Natural killer cell (primary cell): ENCODE measurements at regions not wholly inside any gene's neighbourhood (a gene's known extent, or its start where the extent isn't known, plus 50 kb on each side); places are given as distances from the start of the nearest gene placed in this dataset.

Experiments used
- ATAC-seq, 3 donors: fragments of 150-1000 bp in 2 of 3; fragments of 200-7000 bp in 1 of 3; cut with Tn5 transposase; 1 replicate in 1 of 3; 2 replicates in 2 of 3; pipeline ENCODE4 v1.10.0; 2021; ENCODE audit warnings: mild to moderate bottlenecking in 2 of 3, moderate library complexity in 2 of 3
- DNase-seq, 2 donors: peaks; one replicate each; pipeline versions ENCODE4 v3.0.0 to v3.0.0-alpha.2; 2013 to 2021; ENCODE audit warnings: mixed read lengths in 1 of 2
- H3K27ac ChIP-seq: one replicate; pipeline ENCODE4 v1.5.1; 2013; ENCODE audit warnings: mild to moderate bottlenecking, low read length
- H3K27me3 ChIP-seq: one replicate; pipeline ENCODE4 v1.6.1; 2013; ENCODE audit warnings: low read length; ENCODE audit not compliant: control insufficient read depth, insufficient read depth
- H3K36me3 ChIP-seq: one replicate; pipeline ENCODE4 v1.6.1; 2013; ENCODE audit warnings: low read length; ENCODE audit not compliant: control insufficient read depth, insufficient read depth
- H3K4me1 ChIP-seq: one replicate; pipeline ENCODE4 v1.6.1; 2013; ENCODE audit warnings: low read length; ENCODE audit not compliant: control insufficient read depth, insufficient read depth
- H3K4me3 ChIP-seq: one replicate; pipeline ENCODE4 v1.5.1; 2013; ENCODE audit warnings: low read length
- H3K9me3 ChIP-seq: one replicate; pipeline ENCODE4 v1.6.1; 2013; ENCODE audit warnings: low read length; ENCODE audit not compliant: control insufficient read depth, insufficient read depth
- H3K27ac Mint-ChIP-seq, 2 donors: one replicate each; pipeline ENCODE4 v1.8.0; 2022; ENCODE audit warnings: mild to moderate bottlenecking in 2 of 2, mixed read lengths in 2 of 2, moderate library complexity in 1 of 2
- H3K27me3 Mint-ChIP-seq, 2 donors: one replicate each; pipeline ENCODE4 v1.8.0; 2022; ENCODE audit warnings: low read depth in 2 of 2, mixed read lengths in 2 of 2
- H3K36me3 Mint-ChIP-seq: one replicate; pipeline ENCODE4 v1.8.0; 2022; ENCODE audit warnings: mixed read lengths
- H3K4me1 Mint-ChIP-seq, 2 donors: one replicate each; pipeline ENCODE4 v1.8.0; 2022; ENCODE audit warnings: mixed read lengths in 2 of 2
- H3K4me3 Mint-ChIP-seq: one replicate; pipeline ENCODE4 v1.8.0; 2022; ENCODE audit warnings: mild to moderate bottlenecking, moderate library complexity, mixed read lengths
- H3K9me3 Mint-ChIP-seq, 2 donors: one replicate each; pipeline ENCODE4 v1.8.0; 2022; ENCODE audit warnings: mixed read lengths in 2 of 2
- WGBS: methylation state at CpG from one replicate; pipeline ENCODE4 v1.1.7; 2013; ENCODE audit warnings: missing lambda C conversion rate; ENCODE audit not compliant: insufficient coverage; 5-methylcytosine and 5-hydroxymethylcytosine counted together
- intact Hi-C: fragments of 100-400 bp; cut with micrococcal nuclease; formaldehyde crosslinking; loops from one replicate; pipeline ENCODE4 v1.14.2; 2022
- TF ChIP-seq, protein P1 (sequence below): fragments of 200-600 bp; IDR thresholded peaks from one replicate; pipeline ENCODE4 v1.8.0; 2022; ENCODE audit warnings: antibody characterized with exemption

DNA sequence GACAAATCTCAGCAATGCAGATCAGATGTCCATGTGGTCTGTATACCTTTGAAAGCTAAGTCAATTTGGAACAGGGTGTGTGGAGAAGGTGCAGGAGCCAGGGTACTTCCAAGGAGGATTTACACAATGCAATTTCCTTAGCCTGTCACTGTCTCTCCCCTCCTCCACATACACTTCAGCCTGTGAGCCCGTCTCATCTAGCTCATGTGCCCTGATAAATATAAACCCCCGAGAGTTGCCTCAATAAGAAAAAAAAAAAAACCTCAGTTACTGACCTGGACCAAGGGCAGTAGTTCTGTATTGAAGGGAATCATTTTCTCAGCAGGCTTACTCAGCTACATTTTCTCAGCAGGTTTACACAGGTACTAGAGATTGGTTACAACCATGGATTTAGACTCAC, 132.1 kb upstream of the PELI2 start:
- TF ChIP-seq, protein P1, sequence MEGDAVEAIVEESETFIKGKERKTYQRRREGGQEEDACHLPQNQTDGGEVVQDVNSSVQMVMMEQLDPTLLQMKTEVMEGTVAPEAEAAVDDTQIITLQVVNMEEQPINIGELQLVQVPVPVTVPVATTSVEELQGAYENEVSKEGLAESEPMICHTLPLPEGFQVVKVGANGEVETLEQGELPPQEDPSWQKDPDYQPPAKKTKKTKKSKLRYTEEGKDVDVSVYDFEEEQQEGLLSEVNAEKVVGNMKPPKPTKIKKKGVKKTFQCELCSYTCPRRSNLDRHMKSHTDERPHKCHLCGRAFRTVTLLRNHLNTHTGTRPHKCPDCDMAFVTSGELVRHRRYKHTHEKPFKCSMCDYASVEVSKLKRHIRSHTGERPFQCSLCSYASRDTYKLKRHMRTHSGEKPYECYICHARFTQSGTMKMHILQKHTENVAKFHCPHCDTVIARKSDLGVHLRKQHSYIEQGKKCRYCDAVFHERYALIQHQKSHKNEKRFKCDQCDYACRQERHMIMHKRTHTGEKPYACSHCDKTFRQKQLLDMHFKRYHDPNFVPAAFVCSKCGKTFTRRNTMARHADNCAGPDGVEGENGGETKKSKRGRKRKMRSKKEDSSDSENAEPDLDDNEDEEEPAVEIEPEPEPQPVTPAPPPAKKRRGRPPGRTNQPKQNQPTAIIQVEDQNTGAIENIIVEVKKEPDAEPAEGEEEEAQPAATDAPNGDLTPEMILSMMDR, result no peak
- intact Hi-C loops, result no loop called here
- Histone ChIP-seq H3K27me3 (no peaks in the 10 kb centered on the region), H3K36me3 (no peaks in the 10 kb centered on the region), H3K4me3 (no peak overlapping the region), H3K4me1 (no peaks in the 10 kb centered on the region), H3K9me3 (no peaks in the 10 kb centered on the region), H3K27ac (no peak overlapping the region)
- Mint-ChIP-seq H3K27me3 (peaks cover 14 to 16% of the 10 kb centered on the region in 2 donors), H3K4me3 (no peak overlapping the region), H3K9me3 (no peaks in the 10 kb centered on the region), H3K4me1 (no peaks in the 10 kb centered on the region), H3K27ac (no peak overlapping the region), H3K36me3 (no peaks in the 10 kb centered on the region)
- ATAC-seq, result no peak
- DNase-seq, result no peak
- WGBS, result 75% methylated on average over 1 of the region's 2 CpGs

DNA sequence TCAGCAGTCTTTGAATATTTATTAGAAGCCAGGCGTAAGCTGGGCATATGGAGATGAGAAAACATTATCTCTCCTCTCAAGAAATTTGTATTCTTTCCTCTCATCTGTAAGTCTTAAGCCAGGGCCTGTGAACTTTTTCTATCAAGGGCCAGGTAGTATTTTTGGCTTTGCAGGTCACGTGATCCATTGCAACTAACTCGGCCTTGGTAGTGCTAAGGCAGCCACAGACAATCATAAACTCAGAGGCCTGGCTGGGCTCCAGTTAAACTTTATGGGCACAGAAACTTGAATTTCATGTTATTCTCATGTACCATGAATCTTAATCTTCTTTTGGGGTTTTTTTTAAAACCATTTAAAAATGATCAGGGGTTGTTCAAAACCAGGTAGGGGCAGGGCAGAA, 117.4 kb upstream of the PELI2 start:
- Histone ChIP-seq H3K27me3 (peaks cover 5% of the 10 kb centered on the region), H3K4me1 (peaks cover 33% of the 10 kb centered on the region), H3K27ac (no peak overlapping the region), H3K36me3 (no peaks in the 10 kb centered on the region), H3K9me3 (no peaks in the 10 kb centered on the region), H3K4me3 (no peak overlapping the region)
- TF ChIP-seq, protein P1, result no peak
- intact Hi-C loops, result no loop called here
- H3K9me3 Mint-ChIP-seq, result no peaks in the 10 kb centered on the region
- no peak overlapping the region for H3K27ac Mint-ChIP-seq
- 81% methylated on average over 2 of the region's 3 CpGs for WGBS
- peaks cover 25 to 32% of the 10 kb centered on the region in 2 donors for H3K27me3 Mint-ChIP-seq
- ATAC-seq (no peak), DNase-seq (no peak)
- peaks cover 32 to 39% of the 10 kb centered on the region in 2 donors for H3K4me1 Mint-ChIP-seq
- no peaks in the 10 kb centered on the region for H3K36me3 Mint-ChIP-seq
- H3K4me3 Mint-ChIP-seq, result no peak overlapping the region

DNA sequence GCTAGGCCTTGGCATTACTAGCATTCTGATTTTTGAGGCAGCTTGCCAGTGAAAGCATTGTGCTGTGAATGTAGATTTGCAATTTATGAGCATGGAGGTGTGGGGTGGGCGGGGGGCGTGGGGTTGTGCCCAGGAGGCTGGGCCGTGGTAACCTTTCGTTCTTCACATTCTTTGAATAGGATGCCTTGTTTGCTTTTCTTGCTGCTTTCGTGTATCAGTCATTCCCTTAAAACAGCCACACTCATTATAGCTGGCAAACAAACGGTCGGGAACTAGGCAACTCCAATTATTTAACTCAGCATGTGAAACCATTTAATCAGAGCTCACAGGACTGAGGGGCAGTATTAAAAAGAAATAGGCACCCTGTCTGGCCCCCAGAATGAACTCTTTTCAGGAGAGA, 115.9 kb upstream of the PELI2 start:
- H3K4me3 Mint-ChIP-seq, result peak overlapping the region; percentile 72
- ATAC-seq (no peak), DNase-seq (no peak)
- no peaks in the 10 kb centered on the region for H3K36me3 Mint-ChIP-seq
- Histone ChIP-seq H3K4me1 (peaks cover 33% of the 10 kb centered on the region), H3K27me3 (peaks cover 5% of the 10 kb centered on the region), H3K27ac (no peak overlapping the region), H3K4me3 (no peak overlapping the region), H3K36me3 (no peaks in the 10 kb centered on the region), H3K9me3 (no peaks in the 10 kb centered on the region)
- 91% methylated on average over 7 of the region's 7 CpGs for WGBS
- H3K27me3 Mint-ChIP-seq, result peaks cover 17 to 26% of the 10 kb centered on the region in 2 donors
- TF ChIP-seq, protein P1, result no peak
- intact Hi-C loops, result no loop called here
- H3K27ac Mint-ChIP-seq, result peak overlapping the region in 1 of 2 donors; percentile 51
- H3K9me3 Mint-ChIP-seq, result no peaks in the 10 kb centered on the region
- H3K4me1 Mint-ChIP-seq, result peaks cover 35 to 39% of the 10 kb centered on the region in 2 donors

DNA sequence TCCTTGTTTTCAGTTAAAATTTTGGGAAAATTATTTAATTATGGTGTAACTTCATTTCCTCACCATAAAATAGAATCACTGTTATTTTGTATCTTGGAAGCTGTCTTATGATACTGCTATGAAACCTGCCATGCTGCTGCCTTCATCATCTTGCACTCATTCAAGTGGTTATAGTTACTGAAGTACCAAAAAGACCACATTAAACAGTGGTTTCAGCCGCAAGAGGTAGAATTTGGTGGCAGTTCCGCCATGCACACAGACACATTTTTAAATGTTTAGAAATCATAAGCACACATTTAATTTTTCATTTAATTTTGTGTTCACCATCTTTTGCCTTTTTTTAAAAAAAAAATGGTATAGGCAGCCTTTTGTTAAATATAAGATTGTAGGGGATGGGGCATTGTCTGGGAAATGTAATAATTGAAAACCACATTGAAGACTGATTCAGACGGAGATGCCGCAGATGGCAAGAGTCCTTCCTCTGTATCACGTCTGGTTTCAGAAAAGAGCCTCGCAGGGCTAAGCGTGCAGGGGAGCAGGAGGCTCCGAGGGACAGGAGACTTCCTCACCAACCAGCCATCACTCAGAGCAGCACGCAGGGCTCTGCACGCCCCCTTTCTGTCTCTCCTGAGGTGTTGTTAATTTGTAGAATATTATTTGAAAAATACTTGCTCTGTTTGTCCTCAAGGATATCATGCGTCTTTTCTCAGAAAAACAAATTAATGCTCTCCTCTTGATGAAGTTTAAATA, 115.2 kb upstream of the PELI2 start:
- intact Hi-C loops, result no loop called here
- no peaks in the 10 kb centered on the region for H3K9me3 Mint-ChIP-seq
- H3K27me3 ChIP-seq, result peaks cover 5% of the 10 kb centered on the region
- WGBS, result 9% methylated on average over 7 of the region's 11 CpGs
- DNase-seq (peak in 1 of 2 donors; percentile 80), ATAC-seq (peak; percentile 63 to 76 (median 72))
- peak overlapping the region; percentile 72 for H3K4me3 Mint-ChIP-seq
- H3K36me3 Mint-ChIP-seq, result no peaks in the 10 kb centered on the region
- H3K4me3 ChIP-seq, result no peak overlapping the region
- TF ChIP-seq, protein P1, result no peak
- no peaks in the 10 kb centered on the region for H3K9me3 ChIP-seq
- H3K27ac ChIP-seq, result no peak overlapping the region
- H3K4me1 ChIP-seq, result peaks cover 33% of the 10 kb centered on the region
- H3K36me3 ChIP-seq, result no peaks in the 10 kb centered on the region
- H3K27ac Mint-ChIP-seq, result peak overlapping the region; percentile 51 to 63
- H3K4me1 Mint-ChIP-seq, result peaks cover 35 to 39% of the 10 kb centered on the region in 2 donors
- peaks cover 12 to 21% of the 10 kb centered on the region in 2 donors for H3K27me3 Mint-ChIP-seq
